ENCODE measurements at regions not wholly inside any gene's neighbourhood (a gene's known extent, or its start where the extent isn't known, plus 50 kb on each side); places are given as distances from the start of the nearest gene placed in this dataset.

DNA sequence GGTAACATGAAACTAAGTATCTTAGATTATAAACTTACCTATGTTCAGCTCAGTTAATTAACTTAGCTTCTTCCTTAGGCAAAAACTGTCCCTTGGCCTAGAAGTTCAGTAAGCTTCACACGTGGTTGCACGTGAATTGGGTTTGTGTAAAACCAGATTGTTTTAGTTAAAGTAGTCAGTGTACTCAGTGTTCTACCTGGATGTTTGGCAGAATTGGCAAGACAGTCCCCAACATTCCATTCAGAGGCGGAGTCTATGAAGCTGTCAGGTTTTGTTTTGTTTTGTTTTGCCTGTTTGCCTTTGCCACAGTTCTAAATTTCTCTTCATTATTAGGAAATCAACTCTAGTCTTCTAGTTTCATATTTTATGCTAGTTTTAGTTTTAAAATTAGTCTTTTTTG lies 105.3 kb upstream of the ZEB2 start:
- H2BK5ac ChIP-seq (ENCODE audit: insufficient read length, low read length): no peak overlapping the region
- 0 out of 2 replicates have a peak, but pooled peaks cover 2% of the 10 kb centered on the region for H3K4me1 ChIP-seq (ENCODE audit: insufficient read depth, low read length)
- H3K4ac ChIP-seq (ENCODE audit: low read depth, low read length): no peak overlapping the region
- no peak overlapping the region for H2AK5ac ChIP-seq (ENCODE audit: insufficient read length, low read length)
- no peak overlapping the region for H3K56ac ChIP-seq (ENCODE audit: insufficient read length, low read depth, low read length)
- no peaks in the 10 kb centered on the region for H4K20me1 ChIP-seq (ENCODE audit: control insufficient read depth, insufficient read depth, insufficient read length)
- Mint-ChIP-seq H3K4me1 (peaks cover 13 to 18% of the 10 kb centered on the region in 2 experiments), H3K27ac (no peak overlapping the region), H3K9me3 (peaks cover 12 to 16% of the 10 kb centered on the region in 2 experiments; a peak in 4 of 5 replicates), H3K4me3 (no peak overlapping the region), H3K27me3 (ENCODE audit: low read depth) (no peaks in the 10 kb centered on the region), H3K36me3 (ENCODE audit: insufficient read depth in 1 of 3, low read depth in 3 of 3) (peaks cover 2 to 14% (median 5%) of the 10 kb centered on the region in 3 experiments; a peak in 5 of 7 replicates)
- H3K23me2 ChIP-seq (ENCODE audit: insufficient read length, low read depth, low read length, poor library complexity, severe bottlenecking): no peaks in the 10 kb centered on the region
- H3K4me2 ChIP-seq (ENCODE audit: insufficient read depth, insufficient read length, low read length): no peak overlapping the region
- H2AFZ ChIP-seq (ENCODE audit: low read length): no peak overlapping the region
- no peak overlapping the region for H4K8ac ChIP-seq (replicated peaks; ENCODE audit: insufficient read length, low read depth, low read length)
- no peak overlapping the region for H2BK15ac ChIP-seq (ENCODE audit: low read depth, low read length)
- H3K79me2 ChIP-seq (ENCODE audit: insufficient read depth, low read length): no peaks in the 10 kb centered on the region
- no peak overlapping the region for H3K14ac ChIP-seq (ENCODE audit: insufficient read depth, low read length)
- no CpG with 5 or more reads among the region's 3 CpGs for WGBS (ENCODE audit: extremely low coverage, insufficient read length, low lambda C conversion rate)
- H2BK20ac ChIP-seq (ENCODE audit: low read depth, low read length, poor library complexity, severe bottlenecking): no peak overlapping the region
- no peaks in the 10 kb centered on the region for H3K9me3 ChIP-seq (ENCODE audit: control insufficient read depth, low read depth, low read length)
- no peak overlapping the region for H4K91ac ChIP-seq (ENCODE audit: insufficient read length, low read depth, low read length)
- no peak overlapping the region for H3K18ac ChIP-seq (ENCODE audit: insufficient read length, low read depth, low read length)
- TF ChIP-seq, protein P1, sequence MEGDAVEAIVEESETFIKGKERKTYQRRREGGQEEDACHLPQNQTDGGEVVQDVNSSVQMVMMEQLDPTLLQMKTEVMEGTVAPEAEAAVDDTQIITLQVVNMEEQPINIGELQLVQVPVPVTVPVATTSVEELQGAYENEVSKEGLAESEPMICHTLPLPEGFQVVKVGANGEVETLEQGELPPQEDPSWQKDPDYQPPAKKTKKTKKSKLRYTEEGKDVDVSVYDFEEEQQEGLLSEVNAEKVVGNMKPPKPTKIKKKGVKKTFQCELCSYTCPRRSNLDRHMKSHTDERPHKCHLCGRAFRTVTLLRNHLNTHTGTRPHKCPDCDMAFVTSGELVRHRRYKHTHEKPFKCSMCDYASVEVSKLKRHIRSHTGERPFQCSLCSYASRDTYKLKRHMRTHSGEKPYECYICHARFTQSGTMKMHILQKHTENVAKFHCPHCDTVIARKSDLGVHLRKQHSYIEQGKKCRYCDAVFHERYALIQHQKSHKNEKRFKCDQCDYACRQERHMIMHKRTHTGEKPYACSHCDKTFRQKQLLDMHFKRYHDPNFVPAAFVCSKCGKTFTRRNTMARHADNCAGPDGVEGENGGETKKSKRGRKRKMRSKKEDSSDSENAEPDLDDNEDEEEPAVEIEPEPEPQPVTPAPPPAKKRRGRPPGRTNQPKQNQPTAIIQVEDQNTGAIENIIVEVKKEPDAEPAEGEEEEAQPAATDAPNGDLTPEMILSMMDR (conservative IDR thresholded peaks at IDR 0.05): no peak
- H3K27me3 ChIP-seq (ENCODE audit: insufficient read depth, low read length): no peaks in the 10 kb centered on the region
- H2BK12ac ChIP-seq (ENCODE audit: insufficient read length, low read depth, low read length): no peak overlapping the region
- no peak overlapping the region for H3K27ac ChIP-seq (ENCODE audit: insufficient read length, low read depth, low read length)
- no peak overlapping the region for H3K9ac ChIP-seq (ENCODE audit: extremely low read depth, insufficient read length, low read length)
- no peak overlapping the region for H2BK120ac ChIP-seq (ENCODE audit: low read depth, low read length, poor library complexity, severe bottlenecking)
- no peak for DNase-seq
- H3K23ac ChIP-seq (ENCODE audit: insufficient read length, low read depth, low read length): no peak overlapping the region
- H3T11ph ChIP-seq (ENCODE audit: low read length): no peak overlapping the region
- no peak overlapping the region for H4K5ac ChIP-seq (ENCODE audit: insufficient read length, low read depth, low read length)
- no peaks in the 10 kb centered on the region for H3K79me1 ChIP-seq (ENCODE audit: insufficient read depth, low read depth, low read length, poor library complexity, severe bottlenecking)
